Upper lobe of left lung (tissue), 6 donors: ENCODE measurements at regions not wholly inside any gene's neighbourhood (a gene's known extent, or its start where the extent isn't known, plus 50 kb on each side); places are given as distances from the start of the nearest gene placed in this dataset.

ENCODE experiments used
- ATAC-seq, 2 donors: fragments of 200-7000 bp; cut with Tn5 transposase; one replicate each; pipeline ENCODE4 v1.9.1; 2022; ENCODE audit warnings: mild to moderate bottlenecking in 2 of 2, moderate library complexity in 2 of 2; ENCODE audit not compliant: low FRiP score in 2 of 2
- DNase-seq, 2 donors: peaks; one replicate each; pipeline ENCODE4 v3.0.0-alpha.2; 2019 to 2020
- H3K27ac ChIP-seq, 4 donors: fragments of 200-600 bp; sonication (generic); one replicate each; pipeline ENCODE4 v1.5.1; 2016 to 2019
- H3K27me3 ChIP-seq, 4 donors: fragments of 200-600 bp; sonication (generic); one replicate each; pipeline ENCODE4 v1.5.1; 2017 to 2019
- H3K36me3 ChIP-seq, 4 donors: fragments of 200-600 bp; sonication (generic); one replicate each; pipeline ENCODE4 v1.5.1; 2016 to 2019
- H3K4me1 ChIP-seq, 4 donors: fragments of 200-600 bp; sonication (generic); one replicate each; pipeline ENCODE4 v1.5.1; 2018 to 2019
- H3K4me3 ChIP-seq, 4 donors: fragments of 200-600 bp; sonication (generic); one replicate each; pipeline ENCODE4 v1.5.1; 2017 to 2019; ENCODE audit warnings: mild to moderate bottlenecking in 2 of 4, moderate library complexity in 1 of 4
- H3K9me3 ChIP-seq, 4 donors: fragments of 200-600 bp; sonication (generic); one replicate each; pipeline ENCODE4 v1.5.1; 2018 to 2019
- CTCF ChIP-seq, 6 experiments: fragments of 450-650 bp in 4 of 6; fragments of 200-600 bp in 2 of 6; sonication (generic) in 2 of 6; IDR thresholded peaks; one replicate each; pipeline ENCODE4 v1.5.1; 2016 to 2019; ENCODE audit warnings: antibody characterized with exemption in 6 of 6
- EP300 ChIP-seq, 4 donors: sonication (generic); formaldehyde crosslinking; IDR thresholded peaks; one replicate each; pipeline ENCODE4 v1.5.1; 2017; ENCODE audit warnings: antibody characterized with exemption in 4 of 4, control low read depth in 2 of 4
- POLR2A ChIP-seq, 4 donors: fragments of 450-650 bp; IDR thresholded peaks; one replicate each; pipeline ENCODE4 v1.5.1; 2016 to 2017; ENCODE audit warnings: antibody characterized with exemption in 4 of 4, mild to moderate bottlenecking in 2 of 4
- POLR2AphosphoS5 ChIP-seq, 2 donors: sonication (generic); formaldehyde crosslinking; IDR thresholded peaks; one replicate each; pipeline ENCODE4 v1.5.1; 2017; ENCODE audit warnings: antibody characterized with exemption in 2 of 2
- WGBS, 2 donors: methylation state at CpG; one replicate each; pipeline ENCODE4 v1.1.5; 2017 to 2018; 5-methylcytosine and 5-hydroxymethylcytosine counted together
- donor health status: DM: no; HTN: no; CAD: no; lungs with moderate emphysema.
- donor health status: DM: no; HTN: yes; CAD: no; lungs with severe emphysema.

- no peak for TF ChIP-seq POLR2AphosphoS5 (IDR thresholded peaks at IDR 0.05)
- no peak for TF ChIP-seq POLR2A (IDR thresholded peaks at IDR 0.05)
- no peak for TF ChIP-seq EP300 (IDR thresholded peaks at IDR 0.05)
- no peak for TF ChIP-seq CTCF (IDR thresholded peaks at IDR 0.05)
- Histone ChIP-seq H3K27me3 (no peaks in the 10 kb centered on the region), H3K4me3 (no peak overlapping the region), H3K9me3 (peaks cover 0 to 8% (median 3%) of the 10 kb centered on the region in 4 donors), H3K4me1 (no peaks in the 10 kb centered on the region), H3K36me3 (no peaks in the 10 kb centered on the region), H3K27ac (no peak overlapping the region)
- 82% methylated on average over 9 of the region's 9 CpGs for WGBS, 2 donors
- no peak for ATAC-seq
- no peak for DNase-seq
Measured at GRCh38 chr14:101489092-101489760, 72.1 kb upstream of the DIO3 start.

DNA sequence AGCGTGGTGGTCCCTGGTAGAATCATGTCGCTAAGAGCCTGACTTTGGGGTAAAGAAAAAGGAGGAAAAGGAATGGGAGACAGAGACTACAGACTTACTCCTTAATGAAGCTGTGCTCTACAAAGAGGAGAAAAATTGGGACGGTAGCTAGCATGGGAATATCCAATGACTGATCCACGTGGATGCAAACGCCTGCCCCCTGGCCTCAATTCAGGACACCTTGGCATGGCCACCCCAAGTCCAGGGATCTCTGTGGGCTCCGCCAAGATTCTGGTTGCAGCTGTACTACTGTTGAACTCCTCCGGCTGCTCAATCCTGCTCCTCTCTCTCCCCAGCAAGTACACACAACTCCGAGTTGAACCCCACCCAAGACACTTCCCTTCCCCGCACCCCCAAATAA, 70.5 kb upstream of the DIO3 start:
- no peaks in the 10 kb centered on the region for H3K27me3 ChIP-seq
- ATAC-seq (no peak), DNase-seq (no peak)
- H3K4me1 ChIP-seq = no peaks in the 10 kb centered on the region
- TF ChIP-seq CTCF (IDR thresholded peaks at IDR 0.05) (no peak), POLR2A (IDR thresholded peaks at IDR 0.05) (no peak), POLR2AphosphoS5 (IDR thresholded peaks at IDR 0.05) (no peak), EP300 (IDR thresholded peaks at IDR 0.05) (no peak)
- peaks cover 0 to 7% (median 3%) of the 10 kb centered on the region in 4 donors for H3K9me3 ChIP-seq
- no peak overlapping the region for H3K27ac ChIP-seq
- H3K4me3 ChIP-seq = no peak overlapping the region
- 73 to 77% methylated on average over 9 of the region's 9 CpGs for WGBS, 2 donors
- H3K36me3 ChIP-seq = no peaks in the 10 kb centered on the region

DNA sequence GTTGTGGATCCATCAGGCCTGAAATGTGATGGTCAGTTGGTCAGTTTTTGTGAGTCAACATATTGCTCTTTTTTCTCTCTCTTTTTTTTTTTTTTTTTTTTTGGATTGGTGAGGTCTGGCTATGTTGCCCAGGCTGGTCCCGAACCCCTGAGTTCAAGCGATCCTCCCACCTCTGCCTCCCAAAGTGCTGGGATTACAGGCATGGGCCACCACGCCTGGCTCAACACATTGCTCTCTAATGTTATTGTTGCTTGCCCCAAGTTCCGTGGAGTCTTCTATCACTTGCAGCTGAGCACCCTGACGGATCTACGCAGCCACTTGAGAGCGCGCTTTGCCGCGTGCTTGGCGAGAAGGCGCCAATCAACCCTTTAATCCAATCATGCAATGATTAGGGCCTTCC, 69.5 kb upstream of the DIO3 start:
- Histone ChIP-seq H3K4me3 (no peak overlapping the region), H3K9me3 (peaks cover 0 to under 1% (median 0%) of the 10 kb centered on the region in 4 donors), H3K27me3 (no peaks in the 10 kb centered on the region), H3K4me1 (no peaks in the 10 kb centered on the region), H3K36me3 (no peaks in the 10 kb centered on the region), H3K27ac (no peak overlapping the region)
- ATAC-seq (no peak), DNase-seq (no peak)
- 86 to 90% methylated on average over 12 of the region's 12 CpGs for WGBS, 2 donors
- no peak for TF ChIP-seq POLR2A (IDR thresholded peaks at IDR 0.05)
- TF ChIP-seq POLR2AphosphoS5 (IDR thresholded peaks at IDR 0.05) = no peak
- TF ChIP-seq EP300 (IDR thresholded peaks at IDR 0.05) = no peak
- TF ChIP-seq CTCF (IDR thresholded peaks at IDR 0.05) = no peak

GRCh38 chr14:101492716-101493115, 68.6 kb upstream of the DIO3 start:
- H3K27me3 ChIP-seq = no peaks in the 10 kb centered on the region
- ATAC-seq (peak in 1 of 2 donors; percentile 58), DNase-seq (peak; percentile 19 to 75)
- H3K36me3 ChIP-seq = no peaks in the 10 kb centered on the region
- H3K4me1 ChIP-seq = no peaks in the 10 kb centered on the region
- H3K27ac ChIP-seq = no peak overlapping the region
- no peak overlapping the region for H3K4me3 ChIP-seq
- 70 to 82% methylated on average over 13 to 15 of the region's 15 CpGs for WGBS, 2 donors
- H3K9me3 ChIP-seq = no peaks in the 10 kb centered on the region
- TF ChIP-seq POLR2A (IDR thresholded peaks at IDR 0.05) = no peak
- no peak for TF ChIP-seq CTCF (IDR thresholded peaks at IDR 0.05)
- TF ChIP-seq EP300 (IDR thresholded peaks at IDR 0.05) = no peak
- no peak for TF ChIP-seq POLR2AphosphoS5 (IDR thresholded peaks at IDR 0.05)

GRCh38 chr14:101494826-101495225, 66.5 kb upstream of the DIO3 start:
- 54 to 62% methylated on average over 7 of the region's 7 CpGs for WGBS, 2 donors
- no peaks in the 10 kb centered on the region for H3K36me3 ChIP-seq
- no peaks in the 10 kb centered on the region for H3K4me1 ChIP-seq
- H3K4me3 ChIP-seq = no peak overlapping the region
- no peak for ATAC-seq
- no peak for TF ChIP-seq POLR2AphosphoS5 (IDR thresholded peaks at IDR 0.05)
- no peak for TF ChIP-seq CTCF (IDR thresholded peaks at IDR 0.05)
- TF ChIP-seq POLR2A (IDR thresholded peaks at IDR 0.05) = no peak
- TF ChIP-seq EP300 (IDR thresholded peaks at IDR 0.05) = no peak
- peak in 1 of 2 donors; percentile 20 for DNase-seq
- H3K9me3 ChIP-seq = no peaks in the 10 kb centered on the region
- H3K27ac ChIP-seq = no peak overlapping the region
- H3K27me3 ChIP-seq = no peaks in the 10 kb centered on the region
